ENCODE measurements at regions not wholly inside any gene's neighbourhood (a gene's known extent, or its start where the extent isn't known, plus 50 kb on each side); places are given as distances from the start of the nearest gene placed in this dataset.

DNA sequence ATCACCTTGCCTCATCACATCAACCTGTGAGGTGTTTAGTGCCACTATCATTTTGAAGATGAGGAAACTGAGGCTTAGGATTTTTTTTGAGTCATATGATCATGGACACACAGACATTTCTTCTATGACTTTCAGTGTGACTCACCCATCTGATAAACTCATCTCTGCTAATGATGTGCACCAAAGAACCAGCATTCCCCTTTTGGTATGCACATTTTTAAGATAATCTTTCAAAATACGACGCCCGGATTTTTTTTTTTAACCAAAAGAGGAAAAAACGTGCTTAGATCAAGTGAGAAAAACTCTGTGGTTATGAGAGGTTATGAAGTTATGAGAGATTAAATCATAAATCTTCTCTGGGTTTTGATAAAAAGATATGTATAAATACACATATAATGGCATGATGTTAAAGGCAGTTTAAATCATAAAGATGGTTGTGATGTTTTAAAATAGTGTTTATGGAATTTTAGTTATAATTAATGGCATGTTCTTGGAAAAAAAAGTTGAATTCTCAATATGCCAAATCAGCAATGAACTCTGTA lies 948.1 kb downstream of the TMTC2 start:
- no peak for DNase-seq (ENCODE audit: low read depth, low spot score)
- Histone ChIP-seq H3K4me1 (ENCODE audit: insufficient read depth, insufficient read length) (no peaks in the 10 kb centered on the region), H3K4me3 (ENCODE audit: insufficient read length, low read depth) (no peak overlapping the region)

DNA sequence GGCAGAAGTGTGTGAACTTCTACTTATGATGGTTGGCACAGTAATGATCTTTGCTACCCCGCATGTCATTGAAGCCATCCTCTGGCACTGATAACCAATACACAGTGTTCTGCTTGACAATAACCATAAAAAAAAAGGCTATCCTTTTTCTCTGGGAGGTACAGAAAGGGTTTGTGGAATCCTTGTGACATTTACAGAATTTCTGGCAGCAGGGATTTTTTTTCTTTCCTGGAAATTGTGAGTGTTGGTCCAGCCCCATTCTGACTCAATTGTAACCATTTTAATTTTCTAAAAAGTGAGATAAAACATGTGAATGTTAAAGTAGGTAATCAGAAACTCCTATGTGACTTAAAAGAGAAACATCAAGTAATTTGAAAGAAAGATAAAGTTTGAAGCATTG lies 943.8 kb downstream of the TMTC2 start:
- Histone ChIP-seq H3K27me3 (ENCODE audit: insufficient read depth, insufficient read length) (no peaks in the 10 kb centered on the region), H3K9me3 (ENCODE audit: insufficient read depth, low read length) (no peaks in the 10 kb centered on the region), H3K36me3 (ENCODE audit: insufficient read depth, insufficient read length, low read length) (no peaks in the 10 kb centered on the region), H3K4me1 (ENCODE audit: insufficient read depth, insufficient read length) (no peaks in the 10 kb centered on the region), H3K4me3 (ENCODE audit: insufficient read length, low read depth) (no peak overlapping the region), H3K9ac (ENCODE audit: insufficient read length, low read depth) (no peak overlapping the region)
- no peak for DNase-seq (ENCODE audit: low read depth, low spot score)
- TF ChIP-seq YY1 (IDR thresholded peaks at IDR 0.05; ENCODE audit: insufficient read depth, insufficient read length) (no peak), SUZ12 (IDR thresholded peaks at IDR 0.05; ENCODE audit: extremely low read depth, insufficient read depth, insufficient read length) (no peak), ZNF274 (IDR thresholded peaks at IDR 0.05; ENCODE audit: low read depth, low read length) (no peak)

More for the DNA sequence above, 948.1 kb downstream of the TMTC2 start:
- H3K36me3 ChIP-seq (ENCODE audit: insufficient read depth, insufficient read length, low read length): no peaks in the 10 kb centered on the region
- H3K9ac ChIP-seq (ENCODE audit: insufficient read length, low read depth): no peak overlapping the region
- TF ChIP-seq ZNF274 (IDR thresholded peaks at IDR 0.05; ENCODE audit: low read depth, low read length): no peak
- TF ChIP-seq YY1 (IDR thresholded peaks at IDR 0.05; ENCODE audit: insufficient read depth, insufficient read length): no peak
- no peak for TF ChIP-seq SUZ12 (IDR thresholded peaks at IDR 0.05; ENCODE audit: extremely low read depth, insufficient read depth, insufficient read length)
- no peaks in the 10 kb centered on the region for H3K27me3 ChIP-seq (ENCODE audit: insufficient read depth, insufficient read length)
- H3K9me3 ChIP-seq (ENCODE audit: insufficient read depth, low read length): no peaks in the 10 kb centered on the region

- TF ChIP-seq YY1 (IDR thresholded peaks at IDR 0.05; ENCODE audit: insufficient read depth, insufficient read length): no peak
- TF ChIP-seq SUZ12 (IDR thresholded peaks at IDR 0.05; ENCODE audit: extremely low read depth, insufficient read depth, insufficient read length): no peak
- no peak for TF ChIP-seq ZNF274 (IDR thresholded peaks at IDR 0.05; ENCODE audit: low read depth, low read length)
- Histone ChIP-seq H3K4me1 (ENCODE audit: insufficient read depth, insufficient read length) (no peaks in the 10 kb centered on the region), H3K9ac (ENCODE audit: insufficient read length, low read depth) (no peak overlapping the region)
Observed at GRCh38 chr12:83629931-83630330, 943.2 kb downstream of the TMTC2 start.

DNA sequence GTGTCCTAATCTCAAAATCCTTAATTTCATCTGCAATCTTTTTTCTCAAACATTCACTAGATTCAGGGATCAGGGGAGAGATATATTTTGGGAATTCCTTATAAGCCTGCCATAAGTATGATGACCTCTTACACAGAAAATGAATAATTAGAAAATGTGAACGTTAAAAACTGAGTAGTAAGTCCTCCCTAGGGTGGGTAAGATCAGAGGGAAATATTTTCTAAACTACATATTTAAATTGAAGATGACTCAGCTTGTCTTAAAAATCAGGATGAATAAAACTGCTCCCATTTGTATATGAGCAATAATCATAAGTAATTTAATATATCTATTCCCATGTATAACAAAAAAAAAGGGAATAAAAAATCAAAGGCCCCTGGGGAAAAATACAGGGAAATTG lies 935.5 kb downstream of the TMTC2 start:
- no peaks in the 10 kb centered on the region for H3K36me3 ChIP-seq (ENCODE audit: insufficient read depth, insufficient read length, low read length)
- DNase-seq (ENCODE audit: low read depth, low spot score): no peak
- H3K27me3 ChIP-seq (ENCODE audit: insufficient read depth, insufficient read length): no peaks in the 10 kb centered on the region
- H3K4me1 ChIP-seq (ENCODE audit: insufficient read depth, insufficient read length): no peaks in the 10 kb centered on the region
- H3K9me3 ChIP-seq (ENCODE audit: insufficient read depth, low read length): no peaks in the 10 kb centered on the region
- H3K4me3 ChIP-seq (ENCODE audit: insufficient read length, low read depth): no peak overlapping the region
- no peak for TF ChIP-seq SUZ12 (IDR thresholded peaks at IDR 0.05; ENCODE audit: extremely low read depth, insufficient read depth, insufficient read length)
- TF ChIP-seq ZNF274 (IDR thresholded peaks at IDR 0.05; ENCODE audit: low read depth, low read length): no peak
- TF ChIP-seq YY1 (IDR thresholded peaks at IDR 0.05; ENCODE audit: insufficient read depth, insufficient read length): no peak
- H3K9ac ChIP-seq (ENCODE audit: insufficient read length, low read depth): no peak overlapping the region

More at GRCh38 chr12:83629931-83630330, 943.2 kb downstream of the TMTC2 start:
- Histone ChIP-seq H3K9me3 (ENCODE audit: insufficient read depth, low read length) (no peaks in the 10 kb centered on the region), H3K4me3 (ENCODE audit: insufficient read length, low read depth) (no peak overlapping the region), H3K27me3 (ENCODE audit: insufficient read depth, insufficient read length) (no peaks in the 10 kb centered on the region), H3K36me3 (ENCODE audit: insufficient read depth, insufficient read length, low read length) (no peaks in the 10 kb centered on the region)
- DNase-seq (ENCODE audit: low read depth, low spot score): no peak

DNA sequence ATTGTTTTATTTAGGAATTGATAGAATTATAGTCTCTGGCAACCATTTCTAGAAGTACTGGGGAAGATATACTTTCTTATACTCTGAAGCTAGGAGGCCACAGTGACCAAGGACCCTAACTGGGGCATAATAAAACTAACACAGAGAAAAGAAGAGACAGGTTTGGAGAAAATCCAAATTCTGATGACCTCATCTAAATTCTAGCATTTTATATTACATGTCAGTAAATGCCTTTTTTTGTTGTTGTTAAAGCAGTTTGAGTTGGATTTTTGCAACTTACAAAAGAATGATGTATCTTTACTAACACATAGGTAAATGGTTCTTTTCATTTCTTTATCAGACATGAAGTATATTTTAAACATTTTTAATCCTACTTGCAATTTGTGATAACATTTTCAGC lies 933.3 kb downstream of the TMTC2 start:
- peaks cover 5% of the 10 kb centered on the region; the same call in 1 of the 2 replicates for H3K9me3 ChIP-seq (ENCODE audit: insufficient read depth, low read length)
- DNase-seq (ENCODE audit: low read depth, low spot score): no peak
- no peak for TF ChIP-seq ZNF274 (IDR thresholded peaks at IDR 0.05; ENCODE audit: low read depth, low read length)
- no peak for TF ChIP-seq YY1 (IDR thresholded peaks at IDR 0.05; ENCODE audit: insufficient read depth, insufficient read length)
- no peak for TF ChIP-seq SUZ12 (IDR thresholded peaks at IDR 0.05; ENCODE audit: extremely low read depth, insufficient read depth, insufficient read length)
- H3K9ac ChIP-seq (ENCODE audit: insufficient read length, low read depth): no peak overlapping the region
- no peaks in the 10 kb centered on the region for H3K4me1 ChIP-seq (ENCODE audit: insufficient read depth, insufficient read length)
- H3K36me3 ChIP-seq (ENCODE audit: insufficient read depth, insufficient read length, low read length): no peaks in the 10 kb centered on the region
- H3K4me3 ChIP-seq (ENCODE audit: insufficient read length, low read depth): no peak overlapping the region
- H3K27me3 ChIP-seq (ENCODE audit: insufficient read depth, insufficient read length): no peaks in the 10 kb centered on the region

GRCh38 chr12:83615152-83615551 lies 928.4 kb downstream of the TMTC2 start:
- Histone ChIP-seq H3K9ac (ENCODE audit: insufficient read length, low read depth) (no peak overlapping the region), H3K27me3 (ENCODE audit: insufficient read depth, insufficient read length) (no peaks in the 10 kb centered on the region), H3K4me3 (ENCODE audit: insufficient read length, low read depth) (no peak overlapping the region), H3K36me3 (ENCODE audit: insufficient read depth, insufficient read length, low read length) (no peaks in the 10 kb centered on the region), H3K4me1 (ENCODE audit: insufficient read depth, insufficient read length) (no peaks in the 10 kb centered on the region), H3K9me3 (ENCODE audit: insufficient read depth, low read length) (peaks cover 12% of the 10 kb centered on the region; the same call in 1 of the 2 replicates)
- TF ChIP-seq SUZ12 (IDR thresholded peaks at IDR 0.05; ENCODE audit: extremely low read depth, insufficient read depth, insufficient read length): no peak
- TF ChIP-seq YY1 (IDR thresholded peaks at IDR 0.05; ENCODE audit: insufficient read depth, insufficient read length): no peak
- no peak for TF ChIP-seq ZNF274 (IDR thresholded peaks at IDR 0.05; ENCODE audit: low read depth, low read length)
- no peak for DNase-seq (ENCODE audit: low read depth, low spot score)

- Histone ChIP-seq H3K36me3 (ENCODE audit: insufficient read depth, insufficient read length, low read length) (no peaks in the 10 kb centered on the region), H3K4me1 (ENCODE audit: insufficient read depth, insufficient read length) (no peaks in the 10 kb centered on the region), H3K9me3 (ENCODE audit: insufficient read depth, low read length) (peaks cover 12% of the 10 kb centered on the region; the same call in 1 of the 2 replicates), H3K9ac (ENCODE audit: insufficient read length, low read depth) (no peak overlapping the region), H3K27me3 (ENCODE audit: insufficient read depth, insufficient read length) (no peaks in the 10 kb centered on the region), H3K4me3 (ENCODE audit: insufficient read length, low read depth) (no peak overlapping the region)
- no peak for DNase-seq (ENCODE audit: low read depth, low spot score)
- TF ChIP-seq YY1 (IDR thresholded peaks at IDR 0.05; ENCODE audit: insufficient read depth, insufficient read length): no peak
Observed at GRCh38 chr12:83613586-83614110, 926.9 kb downstream of the TMTC2 start.
